ENCODE measurements at regions not wholly inside any gene's neighbourhood (a gene's known extent, or its start where the extent isn't known, plus 50 kb on each side); places are given as distances from the start of the nearest gene placed in this dataset.

DNA sequence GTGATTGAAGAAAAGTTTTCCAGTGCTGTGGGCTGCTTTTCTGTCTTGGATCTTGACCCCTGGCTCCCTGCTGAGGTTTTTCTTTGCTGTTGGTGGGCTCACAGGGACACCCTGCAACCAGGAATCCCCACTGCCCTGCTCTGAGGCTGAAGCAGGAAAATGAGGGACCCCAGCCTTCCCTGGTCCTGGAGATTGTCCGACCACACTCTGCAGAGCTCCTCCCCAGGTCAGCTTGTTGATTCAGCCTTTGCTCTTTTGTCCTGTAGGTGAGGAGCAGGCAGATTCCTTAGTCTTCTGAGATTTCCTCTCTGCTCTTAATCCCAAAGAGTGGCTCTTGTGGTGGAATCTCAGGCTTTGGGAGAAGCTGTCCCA lies 194.5 kb downstream of the RPLP1 start:
- Histone ChIP-seq H3K9me2 (no peaks in the 10 kb centered on the region), H4K20me1 (ENCODE audit: insufficient read depth) (no peaks in the 10 kb centered on the region), H3K27me3 (ENCODE audit: insufficient read depth) (peaks cover 33% of the 10 kb centered on the region; the same call in 1 of the 2 replicates), H3K4me1 (ENCODE audit: control insufficient read depth in 1 of 2, insufficient read depth in 2 of 2, low read depth in 1 of 2, low read length in 1 of 2) (peaks cover 0 to 6% of the 10 kb centered on the region in 2 experiments; a peak in 1 of 4 replicates), H3K36me3 (replicated peaks in 1 of 2; ENCODE audit: control insufficient read depth in 1 of 2, insufficient read depth in 2 of 2, low read length in 1 of 2) (no peaks in the 10 kb centered on the region), H3K27ac (ENCODE audit: low read depth in 2 of 2, low read length in 1 of 2) (no peak overlapping the region), H3K4me3 (ENCODE audit: low read depth in 2 of 2, low read length in 1 of 2) (no peak overlapping the region), H3K9me3 (no peaks in the 10 kb centered on the region), H2AFZ (ENCODE audit: low read depth) (no peak overlapping the region), H3K9ac (no peak overlapping the region), H3F3A (replicated peaks; ENCODE audit: insufficient read depth) (no peaks in the 10 kb centered on the region), H3K4me2 (no peak overlapping the region), H3K79me2 (ENCODE audit: insufficient read depth) (no peaks in the 10 kb centered on the region)
- no peak for DNase-seq
- ChIA-PET POLR2A (no interaction called here), CTCF (no interaction called here)
- no peak for TF ChIP-seq RCOR1 (IDR thresholded peaks at IDR 0.05; ENCODE audit: low read length)
- no peak for TF ChIP-seq FOXJ3 (CRISPR knock-in tag; IDR thresholded peaks at IDR 0.05)
- no peak for TF ChIP-seq JUND (IDR thresholded peaks at IDR 0.05)
- no peak for TF ChIP-seq EZH2phosphoT487 (IDR thresholded peaks at IDR 0.05; ENCODE audit: borderline replicate concordance, low read depth)
- TF ChIP-seq FOSL2 (IDR thresholded peaks at IDR 0.05; ENCODE audit: borderline replicate concordance, low read depth), result no peak
- no peak for TF ChIP-seq EP300 (IDR thresholded peaks at IDR 0.05; ENCODE audit: borderline replicate concordance in 1 of 2, low read depth in 1 of 2, low read length in 1 of 2)
- TF ChIP-seq FOXM1 (IDR thresholded peaks at IDR 0.05; ENCODE audit: low read depth), result no peak
- no peak for TF ChIP-seq NRF1 (IDR thresholded peaks at IDR 0.05; ENCODE audit: low read depth, low read length)
- TF ChIP-seq TEAD4 (IDR thresholded peaks at IDR 0.05; ENCODE audit: borderline replicate concordance, insufficient read depth), result no peak
- no peak for TF ChIP-seq RFX5 (IDR thresholded peaks at IDR 0.05; ENCODE audit: low read length)
- no peak for TF ChIP-seq MXI1 (IDR thresholded peaks at IDR 0.05; ENCODE audit: low read depth, low read length)
- WGBS (ENCODE audit: low lambda C conversion rate), result 10% methylated on average over 1 of the region's 1 CpG

DNA sequence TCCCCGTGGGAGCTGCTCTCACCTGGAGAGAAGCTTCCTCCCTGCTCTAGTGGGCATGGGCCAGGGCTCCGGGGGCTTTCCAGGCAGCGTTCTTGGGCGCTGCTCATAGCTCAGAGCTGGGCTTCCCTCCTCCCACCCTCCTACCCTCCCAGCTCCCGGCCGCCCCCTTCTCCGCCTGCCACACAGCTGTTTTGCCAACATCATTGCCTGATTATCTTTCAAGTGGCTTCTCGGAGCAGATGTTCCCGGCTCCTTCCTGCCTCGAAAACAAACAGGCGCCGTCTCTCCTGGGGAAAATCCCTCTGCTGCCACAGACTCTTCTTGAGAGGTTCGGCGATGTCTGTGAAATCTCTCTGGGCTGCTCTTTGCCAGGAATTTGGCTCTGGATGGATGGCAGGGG lies 195.6 kb downstream of the RPLP1 start:
- DNase-seq, result peak; percentile 73
- TF ChIP-seq, protein P1, sequence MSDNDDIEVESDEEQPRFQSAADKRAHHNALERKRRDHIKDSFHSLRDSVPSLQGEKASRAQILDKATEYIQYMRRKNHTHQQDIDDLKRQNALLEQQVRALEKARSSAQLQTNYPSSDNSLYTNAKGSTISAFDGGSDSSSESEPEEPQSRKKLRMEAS (IDR thresholded peaks at IDR 0.05; ENCODE audit: low read depth), result no peak
- TF ChIP-seq, protein P2, sequence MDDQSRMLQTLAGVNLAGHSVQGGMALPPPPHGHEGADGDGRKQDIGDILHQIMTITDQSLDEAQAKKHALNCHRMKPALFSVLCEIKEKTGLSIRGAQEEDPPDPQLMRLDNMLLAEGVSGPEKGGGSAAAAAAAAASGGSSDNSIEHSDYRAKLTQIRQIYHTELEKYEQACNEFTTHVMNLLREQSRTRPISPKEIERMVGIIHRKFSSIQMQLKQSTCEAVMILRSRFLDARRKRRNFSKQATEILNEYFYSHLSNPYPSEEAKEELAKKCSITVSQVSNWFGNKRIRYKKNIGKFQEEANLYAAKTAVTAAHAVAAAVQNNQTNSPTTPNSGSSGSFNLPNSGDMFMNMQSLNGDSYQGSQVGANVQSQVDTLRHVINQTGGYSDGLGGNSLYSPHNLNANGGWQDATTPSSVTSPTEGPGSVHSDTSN (IDR thresholded peaks at IDR 0.05), result no peak
- TF ChIP-seq, protein P3, sequence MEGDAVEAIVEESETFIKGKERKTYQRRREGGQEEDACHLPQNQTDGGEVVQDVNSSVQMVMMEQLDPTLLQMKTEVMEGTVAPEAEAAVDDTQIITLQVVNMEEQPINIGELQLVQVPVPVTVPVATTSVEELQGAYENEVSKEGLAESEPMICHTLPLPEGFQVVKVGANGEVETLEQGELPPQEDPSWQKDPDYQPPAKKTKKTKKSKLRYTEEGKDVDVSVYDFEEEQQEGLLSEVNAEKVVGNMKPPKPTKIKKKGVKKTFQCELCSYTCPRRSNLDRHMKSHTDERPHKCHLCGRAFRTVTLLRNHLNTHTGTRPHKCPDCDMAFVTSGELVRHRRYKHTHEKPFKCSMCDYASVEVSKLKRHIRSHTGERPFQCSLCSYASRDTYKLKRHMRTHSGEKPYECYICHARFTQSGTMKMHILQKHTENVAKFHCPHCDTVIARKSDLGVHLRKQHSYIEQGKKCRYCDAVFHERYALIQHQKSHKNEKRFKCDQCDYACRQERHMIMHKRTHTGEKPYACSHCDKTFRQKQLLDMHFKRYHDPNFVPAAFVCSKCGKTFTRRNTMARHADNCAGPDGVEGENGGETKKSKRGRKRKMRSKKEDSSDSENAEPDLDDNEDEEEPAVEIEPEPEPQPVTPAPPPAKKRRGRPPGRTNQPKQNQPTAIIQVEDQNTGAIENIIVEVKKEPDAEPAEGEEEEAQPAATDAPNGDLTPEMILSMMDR (IDR thresholded peaks at IDR 0.05), result no peak
- TF ChIP-seq CHD2 (IDR thresholded peaks at IDR 0.05; ENCODE audit: low read length, partially characterized antibody), result no peak
- no peak for TF ChIP-seq ELF1 (IDR thresholded peaks at IDR 0.05)
- Histone ChIP-seq H3K9ac (no peak overlapping the region), H3K9me2 (no peaks in the 10 kb centered on the region), H3K4me1 (ENCODE audit: control insufficient read depth in 1 of 2, insufficient read depth in 2 of 2, low read depth in 1 of 2, low read length in 1 of 2) (peaks cover 0 to 6% of the 10 kb centered on the region in 2 experiments; a peak in 1 of 4 replicates), H3K4me3 (ENCODE audit: low read depth in 2 of 2, low read length in 1 of 2) (0 out of 4 replicates have a peak overlapping the region, but pooled peaks of 1 of the 2 experiments have one; percentile 32), H4K20me1 (ENCODE audit: insufficient read depth) (no peaks in the 10 kb centered on the region), H3K27me3 (ENCODE audit: insufficient read depth) (peaks cover 44% of the 10 kb centered on the region; the same call in 1 of the 2 replicates), H3K36me3 (replicated peaks in 1 of 2; ENCODE audit: control insufficient read depth in 1 of 2, insufficient read depth in 2 of 2, low read length in 1 of 2) (no peaks in the 10 kb centered on the region), H3K79me2 (ENCODE audit: insufficient read depth) (no peaks in the 10 kb centered on the region), H3K9me3 (no peaks in the 10 kb centered on the region), H3K4me2 (no peak overlapping the region), H3F3A (replicated peaks; ENCODE audit: insufficient read depth) (no peaks in the 10 kb centered on the region), H3K27ac (ENCODE audit: low read depth in 2 of 2, low read length in 1 of 2) (no peak overlapping the region), H2AFZ (ENCODE audit: low read depth) (no peak overlapping the region)
- ChIA-PET POLR2A (no interaction called here), CTCF (interaction anchor here (1.2 kb wide), 1 partner anchor 172 kb away, joined by 3 read pairs; no protein-coding TSS in a partner anchor)
- 30% methylated on average over 9 of the region's 14 CpGs for WGBS (ENCODE audit: low lambda C conversion rate)

Measured in SK-N-SH (cell line).